ENCODE measurements at regions not wholly inside any gene's neighbourhood (a gene's known extent, or its start where the extent isn't known, plus 50 kb on each side); places are given as distances from the start of the nearest gene placed in this dataset.
A peak's percentile ranks its signal among the peaks of the same experiment; 100 is the strongest.

DNA sequence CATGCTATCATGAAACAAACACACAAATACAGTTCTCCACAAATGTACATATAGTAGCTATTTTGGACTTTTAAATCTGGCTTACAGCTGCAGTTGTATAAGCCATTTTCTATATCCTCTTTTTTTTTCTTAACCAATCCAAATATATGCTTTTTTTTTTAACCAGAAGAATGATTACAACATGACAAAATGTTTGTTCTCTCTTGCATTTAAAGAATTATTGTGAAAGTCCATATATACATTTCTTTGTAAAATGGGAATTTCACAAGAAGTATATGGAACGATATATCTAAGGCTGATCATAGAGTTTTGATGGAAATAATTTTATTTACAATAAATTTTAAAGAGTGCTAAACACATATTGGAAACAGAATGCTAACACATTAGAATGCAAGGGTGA is 95.6 kb downstream of the CD200R1L start:
- no peak overlapping the region for H3K4me3 ChIP-seq
- DNase-seq, result no peak
- H3K9me3 ChIP-seq (replicated peaks in 1 of 3), result no peaks in the 10 kb centered on the region
- WGBS, 4 donors, result 62 to 77% (median 73%) methylated on average over 1 of the region's 1 CpG
- no peaks in the 10 kb centered on the region for H3K36me3 ChIP-seq (replicated peaks in 1 of 2)
- H3K27me3 ChIP-seq, result no peaks in the 10 kb centered on the region
- intact Hi-C loops (cut with DNase I), result no loop called here
- no peaks in the 10 kb centered on the region for H3K4me1 ChIP-seq (replicated peaks in 1 of 2)
- TF ChIP-seq POLR2A (IDR thresholded peaks at IDR 0.05) (no peak), CTCF (IDR thresholded peaks at IDR 0.05) (no peak)
- H3K27ac ChIP-seq, result no peak overlapping the region

- Histone ChIP-seq H3K27me3 (no peaks in the 10 kb centered on the region), H3K9me3 (replicated peaks in 1 of 3) (no peaks in the 10 kb centered on the region), H3K4me3 (no peak overlapping the region), H3K36me3 (replicated peaks in 1 of 2) (no peaks in the 10 kb centered on the region), H3K27ac (no peak overlapping the region), H3K4me1 (replicated peaks in 1 of 2) (no peaks in the 10 kb centered on the region)
- intact Hi-C loops (cut with DNase I), result no loop called here
- 74 to 87% (median 80%) methylated on average over 3 of the region's 3 CpGs for WGBS, 4 donors
- no peak for DNase-seq
- TF ChIP-seq CTCF (IDR thresholded peaks at IDR 0.05) (no peak), POLR2A (IDR thresholded peaks at IDR 0.05) (no peak)
Measured at GRCh38 chr3:112747624-112748023, 99.0 kb downstream of the CD200R1L start.

DNA sequence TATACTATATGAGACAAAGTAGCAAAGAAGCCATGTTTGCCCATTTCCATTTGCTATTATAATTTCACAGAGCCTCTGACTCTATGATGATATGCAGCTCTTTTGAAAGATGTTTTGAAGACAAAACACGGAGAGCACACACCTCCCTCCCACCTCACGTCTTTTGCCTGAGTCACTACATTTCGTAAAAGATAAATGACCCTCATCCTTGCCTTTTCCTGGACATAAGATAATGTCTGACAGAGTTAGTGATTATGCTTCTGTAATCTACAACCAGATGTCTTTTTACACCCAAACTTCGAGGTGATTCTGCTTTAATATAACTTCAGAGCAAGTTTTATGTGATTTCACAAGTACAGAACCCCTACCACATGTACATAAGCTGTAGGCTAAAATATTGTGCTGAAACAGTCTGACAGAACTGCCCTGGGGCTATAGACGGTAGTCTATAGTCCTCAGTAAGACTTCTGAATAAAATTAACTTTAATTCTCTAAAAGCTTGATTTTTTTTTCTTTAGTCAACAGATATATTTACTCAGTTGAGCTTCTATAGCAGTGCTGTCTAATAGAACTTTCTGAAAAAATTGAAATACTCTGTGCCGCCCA is 99.9 kb downstream of the CD200R1L start:
- peak in 1 of 7 donors; percentile 6 for DNase-seq
- Histone ChIP-seq H3K36me3 (replicated peaks in 1 of 2) (no peaks in the 10 kb centered on the region), H3K9me3 (replicated peaks in 1 of 3) (no peaks in the 10 kb centered on the region), H3K4me3 (no peak overlapping the region), H3K27me3 (no peaks in the 10 kb centered on the region), H3K4me1 (replicated peaks in 1 of 2) (no peaks in the 10 kb centered on the region), H3K27ac (no peak overlapping the region)
- intact Hi-C loops (cut with DNase I), result no loop called here
- TF ChIP-seq POLR2A (IDR thresholded peaks at IDR 0.05) (no peak), CTCF (IDR thresholded peaks at IDR 0.05) (no peak)
- WGBS, 4 donors, result 41 to 48% (median 46%) methylated on average over 6 of the region's 6 CpGs

DNA sequence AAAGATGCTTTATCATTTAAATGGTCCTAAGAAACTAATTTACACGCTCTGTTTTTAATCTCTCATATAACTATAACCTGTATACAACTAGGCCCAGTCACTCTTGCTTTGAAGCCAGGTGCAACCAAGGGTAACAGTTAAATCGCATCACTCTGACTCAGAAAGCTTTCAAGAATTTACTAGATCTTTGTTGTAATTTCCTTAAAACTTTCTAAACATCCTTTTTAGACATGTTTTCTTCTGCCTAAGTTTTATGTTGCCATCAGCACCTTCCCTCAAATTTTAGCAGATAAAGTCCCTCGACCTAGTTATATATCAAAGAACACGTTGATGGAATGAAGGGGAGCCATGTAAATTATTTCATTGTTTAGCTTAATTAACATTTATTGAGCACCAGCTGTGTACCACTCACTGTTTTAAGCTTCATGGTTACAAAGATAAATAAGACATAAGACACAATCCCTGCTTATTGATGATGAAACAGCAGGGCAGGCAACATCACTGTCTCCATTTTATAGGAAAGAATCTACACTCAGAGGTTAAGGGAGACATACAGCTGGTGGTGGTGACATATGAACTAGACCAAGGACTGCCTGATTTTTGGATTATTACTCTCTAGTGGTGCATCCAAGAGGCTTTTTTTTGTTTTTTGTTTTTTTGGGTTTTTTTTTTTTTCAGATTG is 101.0 kb downstream of the CD200R1L start:
- TF ChIP-seq CTCF (IDR thresholded peaks at IDR 0.05) (no peak), POLR2A (IDR thresholded peaks at IDR 0.05) (no peak)
- WGBS, 4 donors, result 65 to 91% (median 89%) methylated on average over 4 of the region's 4 CpGs

More for the DNA sequence above, 101.0 kb downstream of the CD200R1L start:
- H3K27ac ChIP-seq, result no peak overlapping the region
- no peaks in the 10 kb centered on the region for H3K4me1 ChIP-seq (replicated peaks in 1 of 2)
- DNase-seq, result no peak
- H3K36me3 ChIP-seq (replicated peaks in 1 of 2), result no peaks in the 10 kb centered on the region
- H3K9me3 ChIP-seq (replicated peaks in 1 of 3), result no peaks in the 10 kb centered on the region
- H3K27me3 ChIP-seq, result no peaks in the 10 kb centered on the region
- intact Hi-C loops (cut with DNase I), result no loop called here
- H3K4me3 ChIP-seq, result no peak overlapping the region
